MM.1S (cell line): ENCODE measurements at regions not wholly inside any gene's neighbourhood (a gene's known extent, or its start where the extent isn't known, plus 50 kb on each side); places are given as distances from the start of the nearest gene placed in this dataset.

Source experiments
- DNase-seq: peaks from one replicate; pipeline ENCODE4 v3.0.0-alpha.2; 2015
- H2AFZ ChIP-seq: fragments of 300-600 bp; sonication (generic); 2 replicates; pipeline ENCODE4 v1.6.0; 2016; ENCODE audit warnings: antibody characterized with exemption, low read length
- H3F3A ChIP-seq: fragments of 300-600 bp; sonication (generic); 2 replicates; pipeline ENCODE4 v1.6.1; 2016; ENCODE audit warnings: mild to moderate bottlenecking, antibody characterized with exemption, low read length, moderate library complexity, mixed read lengths; ENCODE audit not compliant: insufficient read depth
- H3K27ac ChIP-seq: fragments of 300-600 bp; sonication (generic); 2 replicates; pipeline ENCODE4 v1.5.1; 2016; ENCODE audit warnings: mild to moderate bottlenecking, low read length
- H3K27me3 ChIP-seq: fragments of 300-600 bp; sonication (generic); replicated peaks from 2 replicates; pipeline ENCODE4 v1.6.0; 2016; ENCODE audit warnings: low read length; ENCODE audit not compliant: insufficient read depth
- H3K36me3 ChIP-seq: fragments of 300-600 bp; sonication (generic); replicated peaks from 2 replicates; pipeline ENCODE4 v1.6.1; 2016; ENCODE audit warnings: mild to moderate bottlenecking, low read length, mixed read lengths; ENCODE audit not compliant: insufficient read depth
- H3K4me1 ChIP-seq: fragments of 300-600 bp; sonication (generic); 2 replicates; pipeline ENCODE4 v1.6.1; 2016; ENCODE audit warnings: low read length, mixed read lengths
- H3K4me2 ChIP-seq: fragments of 300-600 bp; sonication (generic); 2 replicates; pipeline ENCODE4 v1.6.0; 2016; ENCODE audit warnings: low read depth, low read length
- H3K4me3 ChIP-seq: fragments of 300-600 bp; sonication (generic); 2 replicates; pipeline ENCODE4 v1.5.1; 2016; ENCODE audit warnings: low read length, mixed read lengths
- H3K79me2 ChIP-seq: fragments of 300-600 bp; sonication (generic); 2 replicates; pipeline ENCODE4 v1.6.1; 2016; ENCODE audit warnings: mixed run types, low read length, mixed read lengths
- H3K9ac ChIP-seq: fragments of 300-600 bp; sonication (generic); 2 replicates; pipeline ENCODE4 v1.6.1; 2016; ENCODE audit warnings: low read length, mixed read lengths
- H3K9me2 ChIP-seq: fragments of 300-600 bp; sonication (generic); replicated peaks from 2 replicates; pipeline ENCODE4 v1.6.1; 2016; ENCODE audit warnings: mild to moderate bottlenecking, low read length, mixed read lengths; ENCODE audit not compliant: insufficient read depth
- H3K9me3 ChIP-seq: fragments of 300-600 bp; sonication (generic); replicated peaks from 2 replicates; pipeline ENCODE4 v1.6.1; 2016; ENCODE audit warnings: mild to moderate bottlenecking, low read length, mixed read lengths; ENCODE audit not compliant: insufficient read depth
- H4K20me1 ChIP-seq: fragments of 300-600 bp; sonication (generic); 2 replicates; pipeline ENCODE4 v1.6.1; 2016; ENCODE audit warnings: mild to moderate bottlenecking, low read length, moderate library complexity, mixed read lengths; ENCODE audit not compliant: insufficient read depth
- CTCF ChIP-seq: fragments of 300-600 bp; sonication (generic); IDR thresholded peaks from 2 replicates; pipeline ENCODE4 v1.5.1; 2016; ENCODE audit warnings: antibody characterized with exemption, low read length, mixed read lengths
- EZH2 ChIP-seq: fragments of 300-600 bp; sonication (generic); optimal IDR thresholded peaks from 2 replicates; pipeline ENCODE3; 2017; ENCODE audit warnings: low read depth, mild to moderate bottlenecking, antibody characterized with exemption, low read length, mixed read lengths
- EZH2phosphoT487 ChIP-seq: fragments of 300-600 bp; sonication (generic); IDR thresholded peaks from 2 replicates; pipeline ENCODE4 v1.6.1; 2018; ENCODE audit warnings: antibody characterized with exemption, low read length

GRCh38 chr12:127295630-127296029 lies 971.3 kb upstream of the TMEM132C start:
- no peaks in the 10 kb centered on the region for H3K27me3 ChIP-seq
- no peak for DNase-seq
- H3F3A ChIP-seq = no peaks in the 10 kb centered on the region
- H4K20me1 ChIP-seq = no peaks in the 10 kb centered on the region
- H3K9me2 ChIP-seq = no peaks in the 10 kb centered on the region
- H3K79me2 ChIP-seq = no peaks in the 10 kb centered on the region
- H3K4me1 ChIP-seq = no peaks in the 10 kb centered on the region
- no peak overlapping the region for H3K4me2 ChIP-seq
- no peaks in the 10 kb centered on the region for H3K36me3 ChIP-seq
- H2AFZ ChIP-seq = no peak overlapping the region
- H3K9me3 ChIP-seq = no peaks in the 10 kb centered on the region
- TF ChIP-seq CTCF (no peak), EZH2phosphoT487 (no peak), EZH2 (no peak)
- H3K4me3 ChIP-seq = no peak overlapping the region
- no peak overlapping the region for H3K27ac ChIP-seq
- no peak overlapping the region for H3K9ac ChIP-seq

DNA sequence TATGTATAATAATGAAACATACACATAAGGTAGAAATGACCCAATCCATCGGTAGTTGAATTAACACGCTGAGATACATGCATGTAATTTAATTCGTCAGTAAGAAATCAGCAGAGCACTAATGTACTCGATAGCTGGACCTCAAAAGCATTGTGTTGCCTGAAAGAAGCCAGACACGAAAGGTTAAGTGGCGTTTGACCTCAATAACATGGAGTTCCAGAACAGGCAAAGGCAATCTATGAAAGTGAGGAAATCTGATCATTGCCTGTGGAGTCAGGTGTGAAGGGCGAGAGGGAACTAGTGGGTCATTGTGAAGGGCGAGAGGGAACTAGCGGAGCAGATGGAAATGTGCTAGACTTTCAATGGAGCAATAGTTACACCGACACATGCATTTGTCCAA lies 970.4 kb upstream of the TMEM132C start:
- no peak overlapping the region for H2AFZ ChIP-seq
- H3K9me3 ChIP-seq = no peaks in the 10 kb centered on the region
- no peaks in the 10 kb centered on the region for H3F3A ChIP-seq
- H4K20me1 ChIP-seq = no peaks in the 10 kb centered on the region
- H3K9me2 ChIP-seq = no peaks in the 10 kb centered on the region
- no peaks in the 10 kb centered on the region for H3K4me1 ChIP-seq
- H3K4me2 ChIP-seq = no peak overlapping the region
- no peak overlapping the region for H3K27ac ChIP-seq
- H3K4me3 ChIP-seq = no peak overlapping the region
- no peaks in the 10 kb centered on the region for H3K27me3 ChIP-seq
- TF ChIP-seq EZH2phosphoT487 (no peak), EZH2 (no peak), CTCF (no peak)
- H3K9ac ChIP-seq = no peak overlapping the region
- no peaks in the 10 kb centered on the region for H3K36me3 ChIP-seq
- no peaks in the 10 kb centered on the region for H3K79me2 ChIP-seq
- no peak for DNase-seq

DNA sequence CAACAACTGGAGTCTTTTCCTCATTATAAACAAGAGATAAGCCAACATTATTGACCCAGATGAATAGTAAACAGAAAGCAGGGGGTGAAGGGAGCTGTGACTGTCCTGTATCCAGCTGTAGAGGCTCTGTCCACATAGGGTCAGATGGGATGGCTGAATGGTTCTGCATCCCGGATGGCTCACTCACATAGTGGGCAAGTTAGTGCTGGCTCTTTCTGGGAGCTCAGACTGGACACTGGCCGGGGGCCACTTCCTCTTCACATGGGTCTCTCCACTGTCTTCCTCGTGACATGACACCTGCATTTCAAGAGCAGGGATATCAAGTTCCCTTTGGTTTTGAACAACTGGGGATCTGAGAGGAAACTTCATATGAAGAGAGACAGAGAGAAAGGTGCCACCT lies 969.6 kb upstream of the TMEM132C start:
- Histone ChIP-seq H3F3A (no peaks in the 10 kb centered on the region), H3K4me1 (no peaks in the 10 kb centered on the region), H3K27ac (no peak overlapping the region), H3K9ac (no peak overlapping the region), H3K36me3 (no peaks in the 10 kb centered on the region), H3K4me3 (no peak overlapping the region), H4K20me1 (no peaks in the 10 kb centered on the region), H3K79me2 (no peaks in the 10 kb centered on the region), H2AFZ (no peak overlapping the region), H3K9me3 (no peaks in the 10 kb centered on the region), H3K4me2 (no peak overlapping the region), H3K27me3 (no peaks in the 10 kb centered on the region), H3K9me2 (no peaks in the 10 kb centered on the region)
- TF ChIP-seq EZH2phosphoT487 (no peak), EZH2 (no peak), CTCF (no peak)
- DNase-seq = no peak

GRCh38 chr12:127300075-127300474 lies 966.9 kb upstream of the TMEM132C start:
- Histone ChIP-seq H3K4me1 (no peaks in the 10 kb centered on the region), H3K9ac (no peak overlapping the region), H4K20me1 (no peaks in the 10 kb centered on the region), H3K4me3 (no peak overlapping the region), H3K27me3 (no peaks in the 10 kb centered on the region), H3K4me2 (no peak overlapping the region), H3K79me2 (no peaks in the 10 kb centered on the region), H3K9me3 (no peaks in the 10 kb centered on the region), H3K27ac (no peak overlapping the region), H3K36me3 (no peaks in the 10 kb centered on the region), H3K9me2 (no peaks in the 10 kb centered on the region), H2AFZ (no peak overlapping the region), H3F3A (no peaks in the 10 kb centered on the region)
- no peak for DNase-seq
- TF ChIP-seq EZH2phosphoT487 (no peak), EZH2 (no peak), CTCF (no peak)
